OCI-M1 (cell line): ENCODE measurements at regions not wholly inside any gene's neighbourhood (a gene's known extent, or its start where the extent isn't known, plus 50 kb on each side); places are given as distances from the start of the nearest gene placed in this dataset.

Experiments used
- DNase-seq: peaks from one replicate; lab custom pipeline; 2025; lab: John Stamatoyannopoulos, UW

GRCh38 chr3:168889666-168890065 is 773.8 kb downstream of the MECOM start:
- DNase-seq: no peak

- DNase-seq: no peak
These were observed 774.7 kb downstream of the MECOM start for GRCh38 chr3:168888781-168889180.

- no peak for DNase-seq
These were observed 778.5 kb downstream of the MECOM start for GRCh38 chr3:168885028-168885427.

- no peak for DNase-seq
These were observed 779.1 kb downstream of the MECOM start for GRCh38 chr3:168884353-168884903.

GRCh38 chr3:168883145-168883544 is 780.4 kb downstream of the MECOM start:
- no peak for DNase-seq

- peak; percentile 26 for DNase-seq
These were observed 781.7 kb downstream of the MECOM start for GRCh38 chr3:168881804-168882203.

- DNase-seq: no peak
These were observed 782.9 kb upstream of the GOLIM4 start for GRCh38 chr3:168878655-168879054.

- no peak for DNase-seq
These were observed 782.2 kb upstream of the GOLIM4 start for GRCh38 chr3:168877899-168878298.

GRCh38 chr3:168876346-168877035 is 780.8 kb upstream of the GOLIM4 start:
- DNase-seq: no peak

GRCh38 chr3:168872826-168873225 is 777.1 kb upstream of the GOLIM4 start:
- no peak for DNase-seq

GRCh38 chr3:168870892-168871291 is 775.2 kb upstream of the GOLIM4 start:
- no peak for DNase-seq

- DNase-seq: peak; percentile 39
These were observed 769.4 kb upstream of the GOLIM4 start for GRCh38 chr3:168865022-168865551.

- no peak for DNase-seq
These were observed 768.6 kb upstream of the GOLIM4 start for GRCh38 chr3:168864107-168865021.

- DNase-seq: no peak
These were observed 767.8 kb upstream of the GOLIM4 start for GRCh38 chr3:168863561-168863960.

GRCh38 chr3:168862466-168862865 is 766.7 kb upstream of the GOLIM4 start:
- DNase-seq: no peak

GRCh38 chr3:168860592-168860991 is 764.9 kb upstream of the GOLIM4 start:
- DNase-seq: no peak

GRCh38 chr3:168860028-168860427 is 764.3 kb upstream of the GOLIM4 start:
- no peak for DNase-seq

- DNase-seq: no peak
These were observed 763.9 kb upstream of the GOLIM4 start for GRCh38 chr3:168859574-168859973.

- DNase-seq: no peak
These were observed 763.4 kb upstream of the GOLIM4 start for GRCh38 chr3:168859143-168859542.

- DNase-seq: no peak
These were observed 762.6 kb upstream of the GOLIM4 start for GRCh38 chr3:168858327-168858726.

- DNase-seq: no peak
These were observed 754.4 kb upstream of the GOLIM4 start for GRCh38 chr3:168850109-168850508.

GRCh38 chr3:168847291-168847883 is 751.7 kb upstream of the GOLIM4 start:
- DNase-seq: peak; percentile 51
